ENCODE measurements at regions not wholly inside any gene's neighbourhood (a gene's known extent, or its start where the extent isn't known, plus 50 kb on each side); places are given as distances from the start of the nearest gene placed in this dataset.

- H3F3A ChIP-seq (ENCODE audit: low read depth) = no peaks in the 10 kb centered on the region
- no peaks in the 10 kb centered on the region for H3K9me3 Mint-ChIP-seq
- H3K4me1 ChIP-seq = no peaks in the 10 kb centered on the region
- H3K27ac Mint-ChIP-seq = no peak overlapping the region
- peaks cover 2% of the 10 kb centered on the region for H3K27me3 Mint-ChIP-seq (ENCODE audit: insufficient read depth, low read depth)
- H2AFZ ChIP-seq (replicated peaks) = no peak overlapping the region
- no peak overlapping the region for H3K4me3 ChIP-seq
- H3K4me3 Mint-ChIP-seq = no peak overlapping the region
- no peaks in the 10 kb centered on the region for H3K9me3 ChIP-seq (ENCODE audit: low read depth)
- DNase-seq (ENCODE audit: low spot score) = no peak
- no peaks in the 10 kb centered on the region for H3K27me3 ChIP-seq
- no peak overlapping the region for H3K9ac ChIP-seq
- H3K36me3 Mint-ChIP-seq = no peaks in the 10 kb centered on the region
- H4K20me1 ChIP-seq (ENCODE audit: low read depth) = no peaks in the 10 kb centered on the region
- H3K36me3 ChIP-seq = no peaks in the 10 kb centered on the region
- H3K4me2 ChIP-seq = no peak overlapping the region
- H3K4me1 Mint-ChIP-seq = no peaks in the 10 kb centered on the region
- TF ChIP-seq EZH2phosphoT487 (IDR thresholded peaks at IDR 0.05) = no peak
- TF ChIP-seq, protein P1, sequence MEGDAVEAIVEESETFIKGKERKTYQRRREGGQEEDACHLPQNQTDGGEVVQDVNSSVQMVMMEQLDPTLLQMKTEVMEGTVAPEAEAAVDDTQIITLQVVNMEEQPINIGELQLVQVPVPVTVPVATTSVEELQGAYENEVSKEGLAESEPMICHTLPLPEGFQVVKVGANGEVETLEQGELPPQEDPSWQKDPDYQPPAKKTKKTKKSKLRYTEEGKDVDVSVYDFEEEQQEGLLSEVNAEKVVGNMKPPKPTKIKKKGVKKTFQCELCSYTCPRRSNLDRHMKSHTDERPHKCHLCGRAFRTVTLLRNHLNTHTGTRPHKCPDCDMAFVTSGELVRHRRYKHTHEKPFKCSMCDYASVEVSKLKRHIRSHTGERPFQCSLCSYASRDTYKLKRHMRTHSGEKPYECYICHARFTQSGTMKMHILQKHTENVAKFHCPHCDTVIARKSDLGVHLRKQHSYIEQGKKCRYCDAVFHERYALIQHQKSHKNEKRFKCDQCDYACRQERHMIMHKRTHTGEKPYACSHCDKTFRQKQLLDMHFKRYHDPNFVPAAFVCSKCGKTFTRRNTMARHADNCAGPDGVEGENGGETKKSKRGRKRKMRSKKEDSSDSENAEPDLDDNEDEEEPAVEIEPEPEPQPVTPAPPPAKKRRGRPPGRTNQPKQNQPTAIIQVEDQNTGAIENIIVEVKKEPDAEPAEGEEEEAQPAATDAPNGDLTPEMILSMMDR (IDR thresholded peaks at IDR 0.05) = no peak
- TF ChIP-seq EZH2 (IDR thresholded peaks at IDR 0.05) = no peak
- H3K27ac ChIP-seq = no peak overlapping the region
- no peaks in the 10 kb centered on the region for H3K79me2 ChIP-seq (ENCODE audit: low read depth)
These were observed 141.1 kb upstream of the PTPRG start for GRCh38 chr3:61420136-61420759.

DNA sequence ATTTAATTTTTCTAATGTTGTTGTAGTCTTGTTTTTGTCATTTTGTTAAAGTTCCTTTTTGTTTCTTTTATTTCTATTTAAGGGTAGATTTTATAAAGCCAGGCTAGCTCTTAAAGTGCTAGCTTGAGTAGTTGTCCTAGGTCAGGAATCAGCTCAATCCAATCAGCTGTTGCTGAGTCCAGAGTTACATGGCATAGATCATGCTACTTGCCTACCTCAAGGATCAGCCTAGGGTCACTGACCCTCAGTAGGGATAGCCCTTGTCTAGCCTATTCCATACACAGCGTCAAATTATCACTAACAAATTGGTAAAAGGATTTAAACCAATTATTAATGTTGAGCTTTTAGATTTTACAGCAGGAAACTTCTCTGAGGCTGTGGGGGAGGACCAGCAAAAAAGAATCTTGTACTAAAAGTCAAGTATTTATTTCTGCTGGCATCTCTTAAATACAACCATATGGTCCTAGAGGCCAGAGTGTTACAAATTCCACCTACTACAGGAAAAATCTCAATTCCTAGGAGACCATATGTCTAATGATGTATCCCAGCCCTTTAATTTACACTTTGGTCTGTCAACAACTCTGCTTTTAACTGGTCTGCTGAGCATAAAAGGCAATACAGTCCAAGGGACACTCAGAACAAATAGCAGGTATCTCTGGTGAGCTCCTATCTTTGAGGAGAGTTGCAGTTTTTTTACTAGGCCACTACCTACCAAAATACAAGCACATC is 138.3 kb upstream of the PTPRG start:
- Histone ChIP-seq H3K79me2 (ENCODE audit: low read depth) (no peaks in the 10 kb centered on the region), H3K4me2 (no peak overlapping the region), H4K20me1 (ENCODE audit: low read depth) (no peaks in the 10 kb centered on the region), H3K27ac (no peak overlapping the region), H2AFZ (replicated peaks) (no peak overlapping the region), H3K4me1 (no peaks in the 10 kb centered on the region), H3K9ac (no peak overlapping the region), H3K36me3 (no peaks in the 10 kb centered on the region), H3K4me3 (no peak overlapping the region), H3K9me3 (ENCODE audit: low read depth) (no peaks in the 10 kb centered on the region), H3F3A (ENCODE audit: low read depth) (no peaks in the 10 kb centered on the region), H3K27me3 (no peaks in the 10 kb centered on the region)
- Mint-ChIP-seq H3K27me3 (ENCODE audit: insufficient read depth, low read depth) (peaks cover 4% of the 10 kb centered on the region), H3K36me3 (no peaks in the 10 kb centered on the region), H3K9me3 (peaks cover 4% of the 10 kb centered on the region), H3K4me1 (peaks cover 3% of the 10 kb centered on the region), H3K4me3 (no peak overlapping the region), H3K27ac (no peak overlapping the region)
- no peak for DNase-seq (ENCODE audit: low spot score)
- TF ChIP-seq EZH2 (IDR thresholded peaks at IDR 0.05) (no peak), EZH2phosphoT487 (IDR thresholded peaks at IDR 0.05) (no peak)
- TF ChIP-seq, protein P1 (IDR thresholded peaks at IDR 0.05) = no peak

DNA sequence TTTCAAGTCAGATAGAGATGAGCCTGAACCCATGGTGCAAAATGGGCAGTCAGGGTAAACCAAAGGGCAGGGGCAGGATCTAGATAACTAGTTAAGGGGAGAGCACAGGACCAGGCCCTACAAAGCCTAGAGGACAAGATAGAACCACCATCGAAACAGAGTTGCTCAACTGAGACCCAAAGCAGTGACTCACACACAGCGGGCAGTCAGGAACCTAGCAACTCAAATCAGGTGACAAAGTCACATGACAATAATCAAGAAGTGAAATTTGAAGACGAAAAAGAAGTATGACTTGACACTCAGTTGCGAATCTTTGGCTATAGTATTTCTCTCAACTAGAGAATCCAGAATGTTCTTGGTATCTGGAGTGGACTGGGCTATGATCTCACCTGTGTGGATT is 136.0 kb upstream of the PTPRG start:
- H3K9me3 Mint-ChIP-seq = peaks cover 4% of the 10 kb centered on the region
- TF ChIP-seq EZH2phosphoT487 (IDR thresholded peaks at IDR 0.05) (no peak), EZH2 (IDR thresholded peaks at IDR 0.05) (no peak)
- TF ChIP-seq, protein P1 (IDR thresholded peaks at IDR 0.05) = no peak
- Histone ChIP-seq H4K20me1 (ENCODE audit: low read depth) (no peaks in the 10 kb centered on the region), H3F3A (ENCODE audit: low read depth) (no peaks in the 10 kb centered on the region), H3K9ac (no peak overlapping the region), H3K4me3 (no peak overlapping the region), H3K4me1 (no peaks in the 10 kb centered on the region), H2AFZ (replicated peaks) (no peak overlapping the region), H3K4me2 (no peak overlapping the region), H3K27me3 (no peaks in the 10 kb centered on the region), H3K27ac (no peak overlapping the region), H3K9me3 (ENCODE audit: low read depth) (no peaks in the 10 kb centered on the region), H3K79me2 (ENCODE audit: low read depth) (no peaks in the 10 kb centered on the region), H3K36me3 (no peaks in the 10 kb centered on the region)
- peaks cover 1% of the 10 kb centered on the region for H3K36me3 Mint-ChIP-seq
- no peak overlapping the region for H3K27ac Mint-ChIP-seq
- no peak overlapping the region for H3K4me3 Mint-ChIP-seq
- peaks cover 4% of the 10 kb centered on the region for H3K27me3 Mint-ChIP-seq (ENCODE audit: insufficient read depth, low read depth)
- no peak for DNase-seq (ENCODE audit: low spot score)
- peaks cover 3% of the 10 kb centered on the region for H3K4me1 Mint-ChIP-seq
